HEK293 (cell line): ENCODE measurements at regions not wholly inside any gene's neighbourhood (a gene's known extent, or its start where the extent isn't known, plus 50 kb on each side); places are given as distances from the start of the nearest gene placed in this dataset.

Source experiments
- CTCF ChIA-PET: fragments of 350-600 bp; formaldehyde crosslinking; extraction: SDS; loops from one replicate; lab custom pipeline; 2021; ENCODE audit warnings: antibody characterized with exemption; lab: Yijun Ruan, JAX
- POLR2A ChIA-PET: fragments of 300-600 bp; formaldehyde crosslinking; extraction: SDS; loops from one replicate; lab custom pipeline; 2020; ENCODE audit warnings: antibody characterized with exemption, inconsistent platforms; lab: Yijun Ruan, JAX
- H3K27ac ChIP-seq: fragments of 200-500 bp; sonication (Bioruptor generic); 2 replicates; pipeline ENCODE4 v1.5.1; 2014; ENCODE audit warnings: low read depth, low read length, control low read depth, inconsistent platforms; ENCODE audit errors: extremely low read depth
- H3K36me3 ChIP-seq, 2 experiments: fragments of 200-500 bp in 1 of 2; sonication (Bioruptor generic) in 1 of 2; 1 replicate in 1 of 2; 2 replicates in 1 of 2; pipeline ENCODE4 v1.5.1; 2014 to 2017; ENCODE audit warnings: inconsistent platforms in 2 of 2, low read length in 2 of 2; ENCODE audit not compliant: control insufficient read depth in 2 of 2, insufficient read depth in 1 of 2
- H3K4me1 ChIP-seq: fragments of 200-500 bp; sonication (Bioruptor generic); 2 replicates; pipeline ENCODE4 v1.5.1; 2014; ENCODE audit warnings: mild to moderate bottlenecking, low read length, inconsistent platforms; ENCODE audit not compliant: control insufficient read depth, insufficient read depth
- H3K4me3 ChIP-seq: 2 replicates; pipeline ENCODE4 v1.5.1; 2011; ENCODE audit warnings: low read depth, mild to moderate bottlenecking, control low read depth, low read length, moderate library complexity
- H3K9me3 ChIP-seq: fragments of 200-500 bp; sonication (Bioruptor generic); 2 replicates; pipeline ENCODE4 v1.5.1; 2014; ENCODE audit warnings: low read depth, low read length, inconsistent platforms; ENCODE audit not compliant: control insufficient read depth, insufficient read depth
- HOXA7 ChIP-seq: sonication (generic); formaldehyde crosslinking; IDR thresholded peaks from 2 replicates; pipeline ENCODE4 v1.8.1; 2022; ENCODE audit warnings: missing genetic modification reagents, borderline replicate concordance
- HOXD13 ChIP-seq: sonication (generic); formaldehyde crosslinking; IDR thresholded peaks from 2 replicates; pipeline ENCODE4 v1.8.0; 2022; ENCODE audit warnings: missing genetic modification reagents, borderline replicate concordance
- KLF7 ChIP-seq: fragments of 450-650 bp; formaldehyde crosslinking; IDR thresholded peaks from 2 replicates; pipeline ENCODE4 v1.5.1; 2016; ENCODE audit warnings: missing biosample characterization, missing genetic modification characterization, borderline replicate concordance
- PRDM1 ChIP-seq: fragments of 450-650 bp; formaldehyde crosslinking; IDR thresholded peaks from 2 replicates; pipeline ENCODE4; 2016; ENCODE audit warnings: missing biosample characterization, missing genetic modification characterization
- ZNF112 ChIP-seq: fragments of 450-650 bp; formaldehyde crosslinking; IDR thresholded peaks from 2 replicates; pipeline ENCODE4 v1.5.0; 2017; ENCODE audit warnings: missing biosample characterization, missing genetic modification characterization
- ZNF221 ChIP-seq: fragments of 450-650 bp; formaldehyde crosslinking; IDR thresholded peaks from 2 replicates; pipeline ENCODE4 v1.5.1; 2017; ENCODE audit warnings: missing biosample characterization, missing genetic modification characterization, borderline replicate concordance
- ZNF324 ChIP-seq: fragments of 450-650 bp; formaldehyde crosslinking; IDR thresholded peaks from 2 replicates; pipeline ENCODE4 v1.5.1; 2016; ENCODE audit warnings: missing biosample characterization, missing genetic modification characterization
- ZNF354C ChIP-seq: fragments of 450-650 bp; formaldehyde crosslinking; IDR thresholded peaks from 2 replicates; pipeline ENCODE4 v1.5.1; 2016; ENCODE audit warnings: missing biosample characterization, missing genetic modification characterization, low read depth, borderline replicate concordance
- ZNF391 ChIP-seq: fragments of 450-650 bp; formaldehyde crosslinking; IDR thresholded peaks from 2 replicates; pipeline ENCODE4 v1.5.1; 2016; ENCODE audit warnings: low read depth, missing biosample characterization, missing genetic modification characterization, borderline replicate concordance
- ZNF423 ChIP-seq: fragments of 450-650 bp; formaldehyde crosslinking; IDR thresholded peaks from 2 replicates; pipeline ENCODE4 v1.5.1; 2016; ENCODE audit warnings: missing biosample characterization, missing genetic modification characterization
- ZNF433 ChIP-seq: fragments of 450-650 bp; formaldehyde crosslinking; IDR thresholded peaks from 2 replicates; pipeline ENCODE4 v1.5.1; 2016; ENCODE audit warnings: missing biosample characterization, missing genetic modification characterization, low read depth
- ZNF529 ChIP-seq: fragments of 450-650 bp; formaldehyde crosslinking; IDR thresholded peaks from 2 replicates; pipeline ENCODE4 v1.5.1; 2017; ENCODE audit warnings: missing genetic modification characterization, missing biosample characterization; ENCODE audit not compliant: insufficient replicate concordance
- ZNF558 ChIP-seq: fragments of 450-650 bp; formaldehyde crosslinking; IDR thresholded peaks from 2 replicates; pipeline ENCODE4 v1.5.1; 2016; ENCODE audit warnings: missing biosample characterization, missing genetic modification characterization
- ZNF560 ChIP-seq: fragments of 450-650 bp; formaldehyde crosslinking; IDR thresholded peaks from 2 replicates; pipeline ENCODE4 v1.5.1; 2017; ENCODE audit warnings: missing biosample characterization, missing genetic modification characterization, borderline replicate concordance
- ZNF600 ChIP-seq: fragments of 450-650 bp; formaldehyde crosslinking; IDR thresholded peaks from 2 replicates; pipeline ENCODE4 v1.5.1; 2016; ENCODE audit warnings: missing biosample characterization, missing genetic modification characterization
- ZXDB ChIP-seq: fragments of 450-650 bp; formaldehyde crosslinking; IDR thresholded peaks from 2 replicates; pipeline ENCODE4 v1.5.1; 2016; ENCODE audit warnings: missing biosample characterization, missing genetic modification characterization
- TF ChIP-seq, protein P1 (sequence below): fragments of 450-650 bp; formaldehyde crosslinking; IDR thresholded peaks from 2 replicates; pipeline ENCODE4 v1.5.1; 2016; ENCODE audit warnings: missing biosample characterization, missing genetic modification characterization
- TF ChIP-seq, protein P2 (sequence below): fragments of 450-650 bp; formaldehyde crosslinking; IDR thresholded peaks from 2 replicates; pipeline ENCODE4 v1.5.1; 2016; ENCODE audit warnings: missing biosample characterization, missing genetic modification characterization, low read depth
- TF ChIP-seq, protein P3 (sequence below): sonication (generic); formaldehyde crosslinking; IDR thresholded peaks from 2 replicates; pipeline ENCODE4 v1.8.1; 2022; ENCODE audit warnings: mild to moderate bottlenecking, moderate library complexity, missing genetic modification reagents
- TF ChIP-seq, protein P4 (sequence below): fragments of 450-650 bp; formaldehyde crosslinking; IDR thresholded peaks from 2 replicates; pipeline ENCODE4 v1.5.1; 2017; ENCODE audit warnings: missing biosample characterization, missing genetic modification characterization

DNA sequence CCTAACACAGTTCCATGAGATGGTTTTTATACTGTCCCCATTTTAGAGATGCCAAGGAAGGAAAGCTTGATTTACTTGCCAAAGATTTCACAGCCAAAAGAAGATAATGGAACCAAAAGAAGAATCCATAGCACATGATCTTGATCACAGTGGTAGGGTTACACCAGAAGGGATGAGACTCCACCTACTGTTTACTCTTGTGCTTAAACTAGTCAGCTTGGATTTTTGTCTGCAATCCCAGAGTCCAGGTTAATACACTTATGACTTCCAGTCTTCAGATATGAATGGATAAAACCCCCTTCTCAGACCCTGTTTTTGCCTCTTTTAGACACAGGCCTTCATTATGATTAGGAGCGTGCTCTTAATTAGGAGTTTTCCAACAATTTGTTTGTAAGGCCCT, 454.2 kb downstream of the AEBP2 start:
- TF ChIP-seq HOXA7 (CRISPR knock-in tag), result no peak
- Histone ChIP-seq H3K36me3 (no peaks in the 10 kb centered on the region), H3K4me1 (no peaks in the 10 kb centered on the region), H3K9me3 (no peaks in the 10 kb centered on the region), H3K4me3 (no peak overlapping the region), H3K27ac (no peak overlapping the region)
- ChIA-PET CTCF (interaction anchor here (1.1 to 1.7 kb wide), 2 partner anchors 10 to 154 kb away, joined by 3 to 4 read pairs; no protein-coding TSS in a partner anchor), POLR2A (no interaction called here)

DNA sequence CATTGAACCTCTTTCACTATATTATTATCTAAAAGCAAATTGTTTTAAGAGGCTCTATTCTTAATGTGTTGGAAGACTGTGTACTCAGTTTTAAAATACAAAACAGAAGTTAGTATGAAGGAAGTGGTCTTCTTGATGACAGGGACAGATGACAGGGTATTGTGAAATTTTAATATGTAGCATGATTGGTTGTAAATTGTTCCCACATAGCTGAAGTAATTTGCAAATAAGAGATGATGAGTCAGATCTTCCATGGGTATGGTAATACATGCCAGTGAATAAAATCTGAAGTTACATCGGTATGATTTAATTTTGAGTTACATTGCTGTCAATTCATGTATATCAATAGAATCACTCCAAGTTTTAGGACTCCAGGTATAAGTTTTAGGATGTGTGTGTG, 454.8 kb downstream of the AEBP2 start:
- Histone ChIP-seq H3K27ac (no peak overlapping the region), H3K9me3 (no peaks in the 10 kb centered on the region), H3K4me3 (no peak overlapping the region), H3K36me3 (no peaks in the 10 kb centered on the region)
- CTCF ChIA-PET, result interaction anchor here (1.1 kb wide), 1 partner anchor 11 kb away, joined by 3 read pairs; no protein-coding TSS in a partner anchor
- TF ChIP-seq, protein P1, sequence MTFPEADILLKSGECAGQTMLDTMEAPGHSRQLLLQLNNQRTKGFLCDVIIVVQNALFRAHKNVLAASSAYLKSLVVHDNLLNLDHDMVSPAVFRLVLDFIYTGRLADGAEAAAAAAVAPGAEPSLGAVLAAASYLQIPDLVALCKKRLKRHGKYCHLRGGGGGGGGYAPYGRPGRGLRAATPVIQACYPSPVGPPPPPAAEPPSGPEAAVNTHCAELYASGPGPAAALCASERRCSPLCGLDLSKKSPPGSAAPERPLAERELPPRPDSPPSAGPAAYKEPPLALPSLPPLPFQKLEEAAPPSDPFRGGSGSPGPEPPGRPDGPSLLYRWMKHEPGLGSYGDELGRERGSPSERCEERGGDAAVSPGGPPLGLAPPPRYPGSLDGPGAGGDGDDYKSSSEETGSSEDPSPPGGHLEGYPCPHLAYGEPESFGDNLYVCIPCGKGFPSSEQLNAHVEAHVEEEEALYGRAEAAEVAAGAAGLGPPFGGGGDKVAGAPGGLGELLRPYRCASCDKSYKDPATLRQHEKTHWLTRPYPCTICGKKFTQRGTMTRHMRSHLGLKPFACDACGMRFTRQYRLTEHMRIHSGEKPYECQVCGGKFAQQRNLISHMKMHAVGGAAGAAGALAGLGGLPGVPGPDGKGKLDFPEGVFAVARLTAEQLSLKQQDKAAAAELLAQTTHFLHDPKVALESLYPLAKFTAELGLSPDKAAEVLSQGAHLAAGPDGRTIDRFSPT (tag by site-specific recombination), result no peak
- TF ChIP-seq ZXDB (no peak), PRDM1 (tag by site-specific recombination) (no peak), ZNF324 (tag by site-specific recombination) (no peak), ZNF558 (tag by site-specific recombination) (no peak), ZNF529 (tag by site-specific recombination) (no peak), KLF7 (tag by site-specific recombination) (no peak), ZNF354C (tag by site-specific recombination) (no peak), ZNF391 (no peak), ZNF112 (tag by site-specific recombination) (no peak), ZNF221 (tag by site-specific recombination) (no peak), HOXD13 (CRISPR knock-in tag) (no peak), ZNF433 (no peak), ZNF560 (tag by site-specific recombination) (no peak), ZNF423 (tag by site-specific recombination) (no peak), ZNF600 (tag by site-specific recombination) (no peak)
- TF ChIP-seq, protein P2, sequence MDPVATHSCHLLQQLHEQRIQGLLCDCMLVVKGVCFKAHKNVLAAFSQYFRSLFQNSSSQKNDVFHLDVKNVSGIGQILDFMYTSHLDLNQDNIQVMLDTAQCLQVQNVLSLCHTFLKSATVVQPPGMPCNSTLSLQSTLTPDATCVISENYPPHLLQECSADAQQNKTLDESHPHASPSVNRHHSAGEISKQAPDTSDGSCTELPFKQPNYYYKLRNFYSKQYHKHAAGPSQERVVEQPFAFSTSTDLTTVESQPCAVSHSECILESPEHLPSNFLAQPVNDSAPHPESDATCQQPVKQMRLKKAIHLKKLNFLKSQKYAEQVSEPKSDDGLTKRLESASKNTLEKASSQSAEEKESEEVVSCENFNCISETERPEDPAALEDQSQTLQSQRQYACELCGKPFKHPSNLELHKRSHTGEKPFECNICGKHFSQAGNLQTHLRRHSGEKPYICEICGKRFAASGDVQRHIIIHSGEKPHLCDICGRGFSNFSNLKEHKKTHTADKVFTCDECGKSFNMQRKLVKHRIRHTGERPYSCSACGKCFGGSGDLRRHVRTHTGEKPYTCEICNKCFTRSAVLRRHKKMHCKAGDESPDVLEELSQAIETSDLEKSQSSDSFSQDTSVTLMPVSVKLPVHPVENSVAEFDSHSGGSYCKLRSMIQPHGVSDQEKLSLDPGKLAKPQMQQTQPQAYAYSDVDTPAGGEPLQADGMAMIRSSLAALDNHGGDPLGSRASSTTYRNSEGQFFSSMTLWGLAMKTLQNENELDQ (tag by site-specific recombination), result no peak
- TF ChIP-seq, protein P3, sequence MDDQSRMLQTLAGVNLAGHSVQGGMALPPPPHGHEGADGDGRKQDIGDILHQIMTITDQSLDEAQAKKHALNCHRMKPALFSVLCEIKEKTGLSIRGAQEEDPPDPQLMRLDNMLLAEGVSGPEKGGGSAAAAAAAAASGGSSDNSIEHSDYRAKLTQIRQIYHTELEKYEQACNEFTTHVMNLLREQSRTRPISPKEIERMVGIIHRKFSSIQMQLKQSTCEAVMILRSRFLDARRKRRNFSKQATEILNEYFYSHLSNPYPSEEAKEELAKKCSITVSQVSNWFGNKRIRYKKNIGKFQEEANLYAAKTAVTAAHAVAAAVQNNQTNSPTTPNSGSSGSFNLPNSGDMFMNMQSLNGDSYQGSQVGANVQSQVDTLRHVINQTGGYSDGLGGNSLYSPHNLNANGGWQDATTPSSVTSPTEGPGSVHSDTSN (CRISPR knock-in tag), result no peak
- TF ChIP-seq, protein P4, sequence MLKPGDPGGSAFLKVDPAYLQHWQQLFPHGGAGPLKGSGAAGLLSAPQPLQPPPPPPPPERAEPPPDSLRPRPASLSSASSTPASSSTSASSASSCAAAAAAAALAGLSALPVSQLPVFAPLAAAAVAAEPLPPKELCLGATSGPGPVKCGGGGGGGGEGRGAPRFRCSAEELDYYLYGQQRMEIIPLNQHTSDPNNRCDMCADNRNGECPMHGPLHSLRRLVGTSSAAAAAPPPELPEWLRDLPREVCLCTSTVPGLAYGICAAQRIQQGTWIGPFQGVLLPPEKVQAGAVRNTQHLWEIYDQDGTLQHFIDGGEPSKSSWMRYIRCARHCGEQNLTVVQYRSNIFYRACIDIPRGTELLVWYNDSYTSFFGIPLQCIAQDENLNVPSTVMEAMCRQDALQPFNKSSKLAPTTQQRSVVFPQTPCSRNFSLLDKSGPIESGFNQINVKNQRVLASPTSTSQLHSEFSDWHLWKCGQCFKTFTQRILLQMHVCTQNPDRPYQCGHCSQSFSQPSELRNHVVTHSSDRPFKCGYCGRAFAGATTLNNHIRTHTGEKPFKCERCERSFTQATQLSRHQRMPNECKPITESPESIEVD (tag by site-specific recombination), result no peak
- TF ChIP-seq, all 188 proteins: peak for 0
- no peaks in the 10 kb centered on the region for H3K4me1 ChIP-seq
- POLR2A ChIA-PET, result no interaction called here
